ENCODE measurements at regions not wholly inside any gene's neighbourhood (a gene's known extent, or its start where the extent isn't known, plus 50 kb on each side); places are given as distances from the start of the nearest gene placed in this dataset.

DNA sequence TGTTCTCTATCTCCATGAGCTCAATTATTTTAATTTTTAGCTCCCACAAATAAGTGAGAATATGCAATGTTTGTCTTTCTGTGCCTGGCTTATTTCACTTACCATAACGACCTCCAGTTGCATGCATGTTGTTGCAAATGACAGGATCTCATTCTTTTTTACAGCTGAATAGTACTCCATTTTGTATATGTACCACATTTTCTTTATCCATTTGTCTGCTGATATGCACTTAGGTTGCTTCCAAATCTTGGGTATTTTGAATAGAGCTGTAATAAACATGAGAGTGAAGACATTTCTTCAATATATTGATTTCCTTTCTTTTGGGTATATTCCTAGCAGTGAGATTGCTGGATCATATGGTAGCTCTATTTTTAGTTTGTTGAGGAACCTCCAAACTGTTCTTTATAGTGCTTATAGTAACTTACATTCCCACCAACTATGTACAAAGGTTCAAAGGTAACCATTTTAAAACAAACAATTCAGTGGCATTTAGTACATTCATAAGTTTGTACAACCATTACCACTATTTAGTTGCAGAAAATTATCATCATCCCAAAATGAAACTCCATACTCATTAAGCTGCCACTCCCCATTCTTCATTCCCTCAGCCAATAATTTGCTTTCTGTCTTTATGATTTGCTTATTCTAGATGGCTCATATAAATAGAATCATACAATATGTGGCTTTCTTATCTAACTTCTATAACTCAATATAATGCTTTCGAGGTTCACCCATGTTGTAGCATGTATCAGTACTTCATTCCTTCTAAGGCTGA, 255.9 kb upstream of the NFIA start:
- DNase-seq (ENCODE audit: low read depth, low spot score) (no peak), FAIRE-seq (no peak)
- dilution Hi-C loops (cut with MboI; ENCODE audit: extremely low pct_ligation_motif_present, low sequenced_read_pairs), result no loop called here
- no peaks in the 10 kb centered on the region for H3K27me3 ChIP-seq (ENCODE audit: control insufficient read depth, extremely low read depth, insufficient read depth, low read length)
- no peak overlapping the region for H3K4me3 ChIP-seq (ENCODE audit: control insufficient read depth in 2 of 3, extremely low read depth in 1 of 3, insufficient read depth in 2 of 3, low read depth in 1 of 3, low read length in 3 of 3)
- no peak overlapping the region for H3K9ac ChIP-seq (ENCODE audit: control insufficient read depth, extremely low read depth, insufficient read depth, low read length)
- H3K4me2 ChIP-seq (ENCODE audit: control insufficient read depth, extremely low read depth, insufficient read depth, low read depth, low read length), result no peak overlapping the region
- H3K27ac ChIP-seq (ENCODE audit: control insufficient read depth, insufficient read depth, low read length), result no peak overlapping the region
- H2AFZ ChIP-seq (ENCODE audit: control insufficient read depth, low read length), result no peak overlapping the region
- no peaks in the 10 kb centered on the region for H4K20me1 ChIP-seq (ENCODE audit: control insufficient read depth, extremely low read depth, insufficient read depth, low read length)
- no peaks in the 10 kb centered on the region for H3K9me3 ChIP-seq (ENCODE audit: control insufficient read depth, low read depth, low read length)
- no peaks in the 10 kb centered on the region for H3K79me2 ChIP-seq (ENCODE audit: control insufficient read depth, insufficient read depth, low read length)
- no peaks in the 10 kb centered on the region for H3K9me1 ChIP-seq (ENCODE audit: control insufficient read depth, extremely low read depth, insufficient read depth, low read length)
- H3K36me3 ChIP-seq (ENCODE audit: control insufficient read depth in 2 of 2, extremely low read depth in 1 of 2, insufficient read depth in 2 of 2, low read length in 2 of 2), result no peaks in the 10 kb centered on the region
- no peak for TF ChIP-seq EZH2 (IDR thresholded peaks at IDR 0.05; ENCODE audit: low read length)
- TF ChIP-seq, protein P1, sequence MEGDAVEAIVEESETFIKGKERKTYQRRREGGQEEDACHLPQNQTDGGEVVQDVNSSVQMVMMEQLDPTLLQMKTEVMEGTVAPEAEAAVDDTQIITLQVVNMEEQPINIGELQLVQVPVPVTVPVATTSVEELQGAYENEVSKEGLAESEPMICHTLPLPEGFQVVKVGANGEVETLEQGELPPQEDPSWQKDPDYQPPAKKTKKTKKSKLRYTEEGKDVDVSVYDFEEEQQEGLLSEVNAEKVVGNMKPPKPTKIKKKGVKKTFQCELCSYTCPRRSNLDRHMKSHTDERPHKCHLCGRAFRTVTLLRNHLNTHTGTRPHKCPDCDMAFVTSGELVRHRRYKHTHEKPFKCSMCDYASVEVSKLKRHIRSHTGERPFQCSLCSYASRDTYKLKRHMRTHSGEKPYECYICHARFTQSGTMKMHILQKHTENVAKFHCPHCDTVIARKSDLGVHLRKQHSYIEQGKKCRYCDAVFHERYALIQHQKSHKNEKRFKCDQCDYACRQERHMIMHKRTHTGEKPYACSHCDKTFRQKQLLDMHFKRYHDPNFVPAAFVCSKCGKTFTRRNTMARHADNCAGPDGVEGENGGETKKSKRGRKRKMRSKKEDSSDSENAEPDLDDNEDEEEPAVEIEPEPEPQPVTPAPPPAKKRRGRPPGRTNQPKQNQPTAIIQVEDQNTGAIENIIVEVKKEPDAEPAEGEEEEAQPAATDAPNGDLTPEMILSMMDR (optimal IDR thresholded peaks at IDR 0.05 in 1 of 3, IDR thresholded peaks at IDR 0.05 in 1 of 3, conservative IDR thresholded peaks at IDR 0.05 in 1 of 3; ENCODE audit: extremely low read depth in 1 of 3, insufficient read depth in 2 of 3, low read length in 3 of 3), result no peak
- no peaks in the 10 kb centered on the region for H3K4me1 ChIP-seq (ENCODE audit: control insufficient read depth, extremely low read depth, insufficient read depth, low read length)

DNA sequence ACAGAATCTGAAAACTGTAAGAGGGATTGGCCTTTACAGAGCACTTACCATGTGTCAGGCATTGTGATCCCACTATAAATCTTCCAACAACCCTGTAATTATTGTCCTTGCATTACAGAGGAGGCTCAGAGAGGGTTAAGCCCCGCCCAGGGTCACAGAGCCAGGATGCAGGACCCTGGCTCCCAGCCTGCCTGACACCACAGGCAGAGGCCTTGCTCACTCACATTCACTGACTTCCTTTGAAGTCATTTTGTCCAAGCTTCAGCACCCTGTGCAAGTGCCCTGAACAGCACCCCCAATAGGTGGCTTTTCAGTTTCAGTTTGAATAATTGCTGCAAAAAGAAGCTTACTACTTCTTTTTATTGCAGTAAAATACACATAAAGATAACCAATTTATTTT, 256.8 kb upstream of the NFIA start:
- Histone ChIP-seq H4K20me1 (ENCODE audit: control insufficient read depth, extremely low read depth, insufficient read depth, low read length) (no peaks in the 10 kb centered on the region), H3K9me3 (ENCODE audit: control insufficient read depth, low read depth, low read length) (no peaks in the 10 kb centered on the region), H2AFZ (ENCODE audit: control insufficient read depth, low read length) (no peak overlapping the region), H3K4me3 (ENCODE audit: control insufficient read depth in 2 of 3, extremely low read depth in 1 of 3, insufficient read depth in 2 of 3, low read depth in 1 of 3, low read length in 3 of 3) (no peak overlapping the region), H3K4me1 (ENCODE audit: control insufficient read depth, extremely low read depth, insufficient read depth, low read length) (no peaks in the 10 kb centered on the region), H3K9ac (ENCODE audit: control insufficient read depth, extremely low read depth, insufficient read depth, low read length) (no peak overlapping the region), H3K79me2 (ENCODE audit: control insufficient read depth, insufficient read depth, low read length) (no peaks in the 10 kb centered on the region), H3K4me2 (ENCODE audit: control insufficient read depth, extremely low read depth, insufficient read depth, low read depth, low read length) (no peak overlapping the region), H3K27ac (ENCODE audit: control insufficient read depth, insufficient read depth, low read length) (no peak overlapping the region), H3K27me3 (ENCODE audit: control insufficient read depth, extremely low read depth, insufficient read depth, low read length) (no peaks in the 10 kb centered on the region), H3K36me3 (ENCODE audit: control insufficient read depth in 2 of 2, extremely low read depth in 1 of 2, insufficient read depth in 2 of 2, low read length in 2 of 2) (no peaks in the 10 kb centered on the region), H3K9me1 (ENCODE audit: control insufficient read depth, extremely low read depth, insufficient read depth, low read length) (no peaks in the 10 kb centered on the region)
- no peak for FAIRE-seq
- no peak for TF ChIP-seq EZH2 (IDR thresholded peaks at IDR 0.05; ENCODE audit: low read length)
- TF ChIP-seq, protein P1 (optimal IDR thresholded peaks at IDR 0.05 in 1 of 3, IDR thresholded peaks at IDR 0.05 in 1 of 3, conservative IDR thresholded peaks at IDR 0.05 in 1 of 3; ENCODE audit: extremely low read depth in 1 of 3, insufficient read depth in 2 of 3, low read length in 3 of 3), result peak in 1 of 3 experiments; percentile 13
- no peak for DNase-seq (ENCODE audit: low read depth, low spot score)
- dilution Hi-C loops (cut with MboI; ENCODE audit: extremely low pct_ligation_motif_present, low sequenced_read_pairs), result no loop called here

Measured in keratinocyte (primary cell).